Stimulated activated CD4-positive, alpha-beta T cell treated with anti-CD3 and anti-CD28 coated beads, Interleukin-2, amount 100 ng/mL, for 4 hours (primary cell): ENCODE measurements at regions not wholly inside any gene's neighbourhood (a gene's known extent, or its start where the extent isn't known, plus 50 kb on each side); places are given as distances from the start of the nearest gene placed in this dataset.

Source experiments
- DNase-seq: peaks from one replicate; pipeline ENCODE4 v3.0.0-alpha.2; 2020; ENCODE audit warnings: low read depth

GRCh38 chr9:129356871-129357772 lies 179.1 kb upstream of the IER5L start:
- DNase-seq: no peak

- DNase-seq: no peak
These were observed 177.6 kb upstream of the IER5L start for GRCh38 chr9:129355631-129356030.

DNA sequence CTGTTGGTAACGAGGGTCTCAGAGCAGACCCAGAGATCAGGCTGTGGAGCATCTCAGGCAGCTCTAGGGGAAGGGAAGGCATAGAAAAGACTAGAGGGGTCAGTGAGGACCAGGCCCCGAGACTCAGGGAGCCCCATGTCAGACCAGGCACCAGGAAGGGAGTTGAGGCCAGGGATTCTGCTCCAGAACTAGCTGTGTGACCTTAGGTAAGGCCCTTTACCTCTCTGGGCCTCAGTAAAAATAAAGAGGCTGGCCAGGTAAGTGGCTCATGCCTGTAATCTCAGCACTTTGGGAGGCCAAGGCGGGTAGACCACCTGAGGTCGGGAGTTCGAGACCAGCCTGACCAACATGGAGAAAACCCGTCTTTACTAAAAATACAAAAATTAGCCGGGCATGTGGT lies 176.4 kb upstream of the IER5L start:
- DNase-seq: no peak

GRCh38 chr9:129353697-129354336 lies 175.8 kb upstream of the IER5L start:
- DNase-seq: no peak

GRCh38 chr9:129352146-129352865 lies 174.2 kb upstream of the IER5L start:
- peak; percentile 6 for DNase-seq

DNA sequence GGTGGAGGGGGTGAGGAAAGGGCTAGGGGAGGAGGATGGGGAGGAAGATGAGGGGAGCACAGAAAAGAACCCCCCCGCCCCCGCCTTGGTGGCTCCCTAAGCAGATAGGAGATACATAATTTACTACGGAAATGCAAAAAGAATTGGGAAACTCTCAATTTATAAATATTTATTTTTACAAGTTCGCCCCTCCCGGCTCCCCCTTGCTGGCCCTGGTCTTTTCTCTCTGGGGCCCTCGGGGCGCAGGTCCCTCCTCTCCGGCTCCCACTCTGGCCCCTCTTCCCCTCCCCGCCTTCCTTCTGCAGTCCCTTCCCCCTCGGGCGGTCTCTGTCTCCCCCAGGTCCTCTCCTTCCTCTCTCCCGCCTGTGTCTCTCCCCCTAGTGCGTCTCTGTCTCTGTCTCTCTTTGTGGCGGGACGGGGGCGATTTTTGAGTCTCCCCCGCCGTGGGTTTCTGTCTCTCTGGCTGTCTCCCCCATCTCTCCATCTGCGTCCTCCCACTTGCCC lies 173.6 kb upstream of the IER5L start:
- DNase-seq: no peak

- no peak for DNase-seq
These were observed 173.1 kb upstream of the IER5L start for GRCh38 chr9:129351058-129351641.

DNA sequence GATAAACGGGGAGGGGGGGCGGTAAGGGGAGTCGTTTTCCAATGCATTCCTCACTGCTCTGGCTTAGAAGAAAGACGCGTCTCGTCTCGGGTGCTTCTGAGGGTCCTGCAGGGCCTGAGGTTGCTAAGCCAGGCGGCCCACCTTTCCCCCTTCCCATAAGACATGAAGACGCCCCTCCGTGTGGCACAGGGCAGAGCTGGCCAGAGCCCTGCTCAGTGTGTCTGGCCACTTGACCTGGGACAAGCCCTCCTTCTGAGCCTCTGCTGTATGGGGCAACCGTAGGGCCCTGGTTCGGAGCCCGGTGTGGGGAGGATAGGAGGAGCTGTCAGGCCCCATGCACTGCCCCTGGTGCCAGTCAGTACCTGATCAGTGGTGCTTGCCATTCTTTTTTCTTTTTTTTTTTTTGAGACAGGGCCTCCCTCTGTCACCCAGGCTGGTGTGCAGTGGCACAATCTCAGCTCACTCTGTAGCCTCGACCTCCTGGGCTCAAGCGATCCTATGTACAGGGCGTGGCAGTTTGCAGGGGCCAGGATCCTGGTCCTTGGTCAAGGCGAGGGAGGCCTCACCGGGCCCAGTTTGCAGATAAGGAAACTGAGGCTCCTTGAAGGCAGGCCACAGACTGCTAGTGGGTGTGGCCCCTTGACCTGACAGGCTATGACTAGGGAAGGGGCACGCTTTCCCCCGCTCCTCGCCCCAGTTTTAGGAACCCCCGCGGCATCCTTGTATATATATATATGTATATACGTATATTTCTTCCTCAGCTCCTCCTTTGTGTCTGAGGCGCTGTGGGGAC lies 172.3 kb upstream of the IER5L start:
- DNase-seq: no peak

DNA sequence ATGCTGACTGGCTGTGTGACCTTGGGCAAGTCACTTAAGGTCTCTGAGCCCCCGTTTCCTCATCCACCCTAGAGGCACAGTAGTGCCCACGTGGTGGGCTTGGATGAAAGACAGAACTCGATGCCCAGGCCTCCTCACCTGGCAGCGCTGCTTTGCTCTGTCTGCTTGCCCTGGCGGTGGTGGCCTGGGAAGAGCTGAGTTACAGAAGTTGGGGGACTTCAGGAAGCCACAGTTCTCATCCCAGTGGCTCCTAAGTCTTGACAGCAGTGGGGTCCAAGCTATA lies 171.5 kb upstream of the IER5L start:
- no peak for DNase-seq

DNA sequence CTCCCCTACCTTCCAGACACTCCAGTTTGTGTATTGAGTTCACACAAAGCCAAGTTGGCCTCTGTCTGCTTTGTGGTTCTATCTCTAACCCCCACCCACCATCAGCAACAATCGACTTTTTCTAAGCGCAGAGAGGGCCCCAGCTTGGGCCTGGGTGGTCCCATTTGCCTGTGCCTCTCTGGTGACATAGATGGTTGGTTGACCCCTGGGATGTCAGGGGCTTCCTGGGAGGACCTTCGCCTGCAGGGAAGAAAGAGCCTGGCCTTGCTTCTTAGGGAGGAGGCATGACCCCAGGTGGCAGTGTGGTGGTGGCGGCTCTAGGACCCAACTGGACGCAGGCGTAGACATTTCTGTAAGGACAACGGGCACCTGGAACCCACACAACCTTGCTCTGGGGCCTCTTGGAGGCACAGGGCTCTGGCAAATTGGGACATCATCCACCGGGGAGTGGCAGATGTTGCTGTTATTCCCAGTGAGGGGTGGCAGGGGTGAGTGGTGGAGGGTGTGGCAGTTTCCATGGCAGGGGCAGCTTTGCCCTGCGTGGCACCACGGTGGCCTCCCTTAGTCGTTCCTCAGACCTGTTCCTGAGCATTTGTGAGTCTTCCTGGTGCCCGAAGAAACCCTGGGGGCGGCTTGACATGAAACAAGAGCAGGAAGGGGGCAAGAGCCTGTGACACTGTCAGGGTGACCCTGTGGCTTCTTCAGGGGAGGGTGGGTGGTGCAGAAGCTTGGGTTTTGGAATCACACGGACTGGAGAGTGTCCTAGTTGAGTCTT lies 171.0 kb upstream of the IER5L start:
- DNase-seq: no peak

DNA sequence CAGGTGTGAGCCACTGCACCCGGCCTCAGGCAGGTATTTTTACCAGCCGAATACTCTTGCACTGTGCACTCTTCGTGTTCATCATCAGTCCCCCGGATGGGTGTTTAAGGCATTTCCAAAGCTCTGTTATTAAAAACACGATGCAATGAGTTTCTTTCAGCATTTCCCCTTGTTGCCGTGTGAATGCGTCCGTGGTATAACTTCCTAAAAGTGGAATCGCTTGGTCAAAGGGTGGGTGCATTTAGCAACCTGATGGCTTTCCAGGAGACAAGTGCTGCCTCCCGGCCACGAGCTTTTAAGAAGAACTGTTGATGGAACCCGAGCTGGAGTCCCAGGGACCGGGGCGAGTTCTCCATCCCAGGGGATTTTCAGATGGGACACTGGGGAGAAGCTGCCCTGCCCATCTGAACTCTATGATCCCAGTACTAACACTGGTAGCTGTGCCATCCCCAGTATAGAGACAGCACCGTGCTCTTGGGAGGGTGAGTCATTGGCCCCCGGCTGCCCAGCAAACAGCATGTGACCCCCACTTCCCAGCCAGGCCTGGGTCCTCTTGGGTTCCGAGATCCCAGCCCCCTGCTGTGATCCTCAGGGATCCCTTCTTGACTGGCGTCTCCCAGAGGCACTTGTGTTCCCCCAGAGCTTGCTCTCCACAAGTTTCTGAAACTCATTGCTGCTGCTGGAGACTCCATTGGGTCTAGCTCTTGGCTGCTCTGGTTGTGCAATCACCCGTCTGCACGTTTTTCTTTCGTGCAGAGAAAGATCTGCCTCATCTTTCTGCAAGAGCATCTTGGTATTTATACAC lies 169.5 kb upstream of the IER5L start:
- DNase-seq: no peak

- DNase-seq: no peak
These were observed 168.0 kb upstream of the IER5L start for GRCh38 chr9:129346046-129346445.

- DNase-seq: no peak
These were observed 166.8 kb upstream of the IER5L start for GRCh38 chr9:129344641-129345495.

GRCh38 chr9:129343424-129344375 lies 165.6 kb upstream of the IER5L start:
- no peak for DNase-seq

- no peak for DNase-seq
These were observed 164.7 kb upstream of the IER5L start for GRCh38 chr9:129342591-129343423.

- no peak for DNase-seq
These were observed 163.9 kb upstream of the IER5L start for GRCh38 chr9:129341987-129342348.
